IPS-NIHi11 (cell line): ENCODE measurements at regions not wholly inside any gene's neighbourhood (a gene's known extent, or its start where the extent isn't known, plus 50 kb on each side); places are given as distances from the start of the nearest gene placed in this dataset.

Experiments used
- DNase-seq: peaks from one replicate; pipeline ENCODE4 v3.0.0; 2012; ENCODE audit warnings: mixed read lengths, low spot score

DNA sequence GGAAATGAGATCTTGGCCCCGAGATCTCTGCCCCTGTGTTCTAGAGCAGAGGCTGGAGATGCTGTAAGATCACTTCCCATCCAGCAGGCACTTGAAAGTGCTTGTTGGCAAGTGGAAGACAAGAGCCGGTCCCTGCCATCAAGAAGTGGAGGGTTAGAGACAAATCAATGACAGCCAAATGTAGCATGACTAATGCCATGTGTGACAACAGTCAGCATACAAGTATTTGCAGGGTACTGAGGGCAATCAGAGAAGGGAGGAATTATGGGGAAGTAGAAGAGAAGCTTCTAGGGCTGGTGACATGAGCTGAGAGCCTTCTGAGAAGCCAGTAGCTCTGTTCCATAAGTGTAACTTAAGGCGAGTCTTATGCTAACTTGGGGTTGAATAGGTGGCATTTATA lies 58.6 kb downstream of the TMEM17 start:
- DNase-seq = no peak

DNA sequence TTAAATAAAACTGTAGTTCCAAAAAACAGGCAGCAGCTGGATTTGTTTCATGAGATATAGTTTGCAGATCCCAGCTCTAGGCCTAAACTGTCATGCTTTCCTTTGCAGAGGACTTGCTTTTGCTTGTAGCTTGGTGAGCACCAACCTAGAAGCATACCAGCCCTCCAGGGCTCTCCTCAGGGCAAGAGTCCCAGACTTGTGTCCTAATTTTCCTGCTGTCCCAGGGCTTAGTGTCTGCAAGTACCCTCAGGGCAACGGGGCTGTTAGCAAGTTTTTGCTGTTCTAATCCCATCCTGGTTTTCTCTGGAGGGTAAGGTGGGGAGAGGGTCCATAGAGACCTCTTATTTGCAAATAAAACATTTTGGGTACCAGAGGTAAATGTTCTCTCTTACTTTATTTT lies 59.5 kb downstream of the TMEM17 start:
- no peak for DNase-seq

DNA sequence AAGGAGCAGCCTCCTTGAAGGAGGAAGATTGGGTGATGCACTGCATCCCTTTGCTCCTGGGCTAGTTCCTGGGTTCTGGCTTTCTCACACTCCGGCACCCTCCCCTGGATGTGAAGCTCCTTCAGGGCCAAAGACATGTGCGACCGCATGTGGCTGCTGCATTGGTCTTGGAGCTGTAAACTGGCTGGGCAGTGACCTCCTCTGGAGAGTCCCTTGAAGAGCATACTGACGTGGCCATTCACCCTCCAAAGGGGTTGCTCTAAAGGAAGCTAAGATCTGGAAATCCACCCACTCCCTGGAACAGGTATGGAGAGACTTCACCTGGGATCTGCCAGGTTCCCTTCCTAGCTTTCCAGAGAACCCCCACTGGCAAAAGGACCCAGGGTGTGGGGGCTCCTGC lies 62.1 kb downstream of the TMEM17 start:
- peak; percentile 37 for DNase-seq

DNA sequence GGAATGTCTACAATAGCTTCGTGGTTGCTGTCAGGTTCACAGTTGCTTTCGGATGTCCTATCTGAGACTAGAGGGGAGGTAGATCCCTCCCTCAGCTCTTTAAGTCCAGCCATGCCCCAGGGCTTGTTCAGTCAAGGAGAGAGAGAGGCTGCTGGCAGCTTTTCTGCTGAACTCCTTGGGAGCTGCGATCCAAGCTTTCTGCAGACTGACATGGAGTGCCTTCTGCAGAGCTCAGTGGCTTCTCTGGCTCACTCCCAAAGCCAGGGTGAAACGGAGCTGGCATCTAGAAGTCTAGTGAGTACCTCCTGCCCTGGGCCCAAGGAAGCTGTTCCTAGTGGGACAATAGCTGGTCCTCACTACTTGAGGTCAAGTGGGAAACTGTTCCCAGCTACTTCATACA lies 62.5 kb downstream of the TMEM17 start:
- DNase-seq = no peak

DNA sequence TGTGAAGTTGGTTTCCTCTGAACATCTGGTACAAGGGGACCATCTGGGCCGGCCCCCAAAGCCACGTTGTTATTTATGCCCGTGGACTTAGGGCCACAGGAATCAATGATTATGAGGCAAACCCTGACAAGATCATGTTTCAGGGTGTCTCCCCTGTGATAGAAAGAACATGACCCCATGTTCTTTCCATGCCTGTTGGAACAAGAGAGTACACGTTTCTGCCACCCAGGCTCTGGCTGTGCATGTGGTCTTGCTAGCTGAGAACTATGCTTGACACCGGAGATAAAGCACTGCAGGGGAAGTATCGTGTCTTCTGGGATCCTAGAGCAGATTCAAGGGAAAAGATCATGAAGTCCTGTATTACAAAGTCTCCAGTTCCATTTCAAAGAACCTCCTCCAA lies 64.2 kb downstream of the TMEM17 start:
- DNase-seq = no peak

DNA sequence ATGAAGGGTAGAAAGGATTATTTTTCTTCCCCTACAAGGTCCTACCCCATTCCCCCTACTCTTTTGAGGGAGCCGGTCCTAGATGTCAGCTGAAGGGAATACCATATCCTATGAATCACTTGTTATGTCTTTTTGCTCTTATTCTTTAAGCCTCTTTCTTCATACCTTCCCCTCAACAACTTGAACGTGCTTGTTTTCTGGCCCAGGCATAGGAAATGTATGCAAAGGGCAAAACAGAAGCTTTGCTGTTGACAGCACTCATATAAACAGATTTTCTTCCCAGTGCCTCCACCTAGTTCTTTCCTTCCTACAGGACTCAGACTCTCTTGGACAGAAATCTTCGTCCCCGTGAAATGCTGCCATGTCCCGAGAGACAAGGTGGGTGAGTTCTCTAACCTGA lies 64.6 kb downstream of the TMEM17 start:
- DNase-seq = no peak

DNA sequence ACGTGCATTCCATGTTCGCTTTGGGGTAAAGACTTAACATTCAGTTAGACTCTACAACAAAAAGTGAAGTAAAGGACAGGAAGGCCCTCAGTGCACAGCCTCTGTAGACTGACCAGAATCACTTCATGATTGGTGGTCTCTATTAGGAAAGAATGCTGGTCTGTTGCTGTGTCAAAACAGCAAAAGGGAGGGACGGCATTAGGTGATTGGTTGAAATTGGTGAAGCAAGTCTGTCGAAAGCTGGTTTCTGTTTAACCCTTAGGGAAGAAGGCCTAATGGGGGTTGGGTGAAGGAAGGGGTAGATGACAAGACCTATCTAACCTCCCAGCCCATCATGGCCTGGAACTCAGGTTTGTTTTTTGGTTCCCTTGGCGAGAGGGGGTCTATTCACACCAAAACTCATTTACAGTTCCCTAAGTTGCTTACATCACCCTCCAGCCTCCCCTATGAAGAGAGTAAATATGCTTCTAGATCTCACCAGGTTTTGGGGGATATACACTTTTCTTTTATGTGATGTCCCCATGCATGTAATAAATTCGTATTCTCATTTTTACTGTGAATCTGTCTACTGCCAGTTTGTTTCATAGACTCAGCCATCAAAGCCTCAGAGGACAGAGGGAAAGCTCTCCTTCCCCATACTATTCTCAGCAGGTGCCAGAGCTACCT lies 65.6 kb downstream of the TMEM17 start:
- no peak for DNase-seq

DNA sequence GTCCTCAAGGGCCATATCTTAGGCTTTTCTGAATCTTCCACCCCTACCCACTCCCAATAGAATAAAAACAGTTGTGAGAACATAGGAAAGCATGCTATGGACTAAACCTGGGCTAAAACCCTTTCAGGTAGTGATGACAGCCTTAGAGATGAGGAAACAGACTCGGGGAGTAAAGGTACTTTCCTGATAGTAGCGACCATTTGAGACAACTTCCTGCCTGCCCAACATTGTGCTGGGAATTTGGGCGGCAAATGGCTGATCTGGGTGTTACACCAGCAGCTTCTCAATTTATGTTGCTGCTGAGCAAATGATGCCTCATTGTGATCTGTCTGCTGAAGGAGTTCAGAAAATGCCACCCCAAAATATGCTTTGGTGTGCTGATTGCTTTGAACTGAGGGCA lies 66.6 kb downstream of the TMEM17 start:
- no peak for DNase-seq

DNA sequence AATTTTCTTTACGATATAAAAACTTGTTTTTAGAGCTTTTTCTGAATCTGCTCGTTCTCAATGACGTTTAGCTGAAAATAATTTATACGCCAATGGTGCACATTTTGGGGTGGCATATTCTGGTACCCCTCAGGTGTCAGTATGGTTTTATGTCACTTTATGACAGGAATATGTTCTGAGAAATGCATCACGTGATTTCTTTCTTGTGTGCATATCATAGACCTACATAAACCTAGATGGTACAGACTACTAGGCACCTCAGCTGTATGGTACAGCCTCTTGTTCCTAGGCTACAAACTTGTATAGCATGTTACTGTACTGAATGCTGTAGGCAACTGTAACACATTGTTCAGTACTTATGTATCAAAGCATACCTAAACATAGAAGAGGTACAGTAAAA lies 68.2 kb downstream of the TMEM17 start:
- DNase-seq = no peak

DNA sequence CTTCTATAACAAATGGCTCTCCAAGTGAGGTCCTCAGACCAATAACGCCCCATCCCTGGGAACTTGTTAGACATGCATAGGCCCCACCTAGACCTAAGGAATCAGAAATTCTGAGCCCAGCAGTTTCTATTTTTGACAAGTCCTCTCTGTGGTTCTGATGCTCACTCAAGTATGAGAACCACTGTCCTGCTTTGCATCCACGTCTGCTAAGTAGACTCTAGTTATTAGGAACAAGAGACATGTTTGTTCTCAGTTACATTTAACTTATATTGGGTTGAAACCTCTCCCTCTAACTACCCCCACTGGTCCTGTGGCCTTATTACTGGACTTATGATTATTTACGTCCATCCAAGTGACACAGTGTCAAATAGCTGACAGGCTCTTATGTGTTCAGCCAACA lies 70.3 kb downstream of the TMEM17 start:
- DNase-seq = no peak

DNA sequence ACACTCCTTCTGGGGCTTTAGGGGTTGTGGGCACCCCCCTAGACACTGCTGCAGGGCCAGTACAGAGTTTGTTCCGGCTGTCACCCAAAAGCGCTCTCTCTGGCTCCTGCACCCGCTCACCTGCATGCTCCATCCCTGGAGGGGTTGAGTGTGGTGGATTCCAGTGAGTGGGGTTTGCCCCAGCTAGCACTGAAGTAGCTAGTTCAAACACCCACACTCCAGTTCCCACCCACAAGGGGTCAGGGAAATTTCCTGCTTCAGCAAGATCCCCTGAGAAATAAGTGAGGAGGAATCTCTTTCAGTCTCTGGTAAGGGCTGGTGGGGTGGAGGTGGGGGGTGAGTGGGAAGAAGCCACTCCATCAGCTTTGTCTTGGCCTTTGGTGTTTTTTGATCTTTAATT lies 73.6 kb downstream of the TMEM17 start:
- DNase-seq = no peak

DNA sequence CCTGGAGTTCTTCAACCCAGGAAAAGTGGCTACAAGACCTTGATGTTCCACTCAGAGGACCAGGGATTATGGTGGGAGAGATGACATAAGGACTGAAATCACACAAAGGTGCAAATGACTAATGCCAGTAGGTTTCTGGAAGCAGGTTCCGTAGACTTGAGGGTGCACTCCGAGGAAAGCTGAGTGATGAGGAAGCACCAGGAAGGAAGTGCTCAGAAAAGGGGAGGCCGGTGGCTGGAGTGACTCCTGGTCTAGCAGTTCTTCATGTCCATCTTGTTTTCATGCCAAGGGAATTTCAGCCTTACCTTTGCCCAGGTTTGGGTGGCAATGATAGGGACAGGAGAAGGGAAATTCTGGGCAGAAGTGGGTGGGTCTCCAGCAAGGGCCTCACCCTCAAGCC lies 74.5 kb downstream of the TMEM17 start:
- DNase-seq = no peak

DNA sequence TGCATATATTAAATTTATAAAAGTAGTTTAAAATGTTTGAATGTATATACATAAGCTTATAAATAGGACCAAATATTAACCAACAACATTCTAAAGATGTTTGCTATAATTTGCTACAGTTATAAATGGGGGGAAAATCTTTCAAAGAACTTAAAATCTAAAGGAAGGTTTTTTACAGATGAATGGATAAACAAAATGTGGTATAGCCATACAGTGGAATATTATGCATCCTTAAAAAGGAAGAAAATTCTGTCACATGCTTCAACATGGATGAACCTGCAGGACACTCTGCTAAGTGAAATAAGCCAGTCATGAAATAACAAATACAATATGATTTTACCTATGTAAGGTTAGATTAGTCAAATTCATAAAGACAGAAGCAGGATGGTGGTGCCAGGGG lies 75.8 kb downstream of the TMEM17 start:
- DNase-seq = no peak

DNA sequence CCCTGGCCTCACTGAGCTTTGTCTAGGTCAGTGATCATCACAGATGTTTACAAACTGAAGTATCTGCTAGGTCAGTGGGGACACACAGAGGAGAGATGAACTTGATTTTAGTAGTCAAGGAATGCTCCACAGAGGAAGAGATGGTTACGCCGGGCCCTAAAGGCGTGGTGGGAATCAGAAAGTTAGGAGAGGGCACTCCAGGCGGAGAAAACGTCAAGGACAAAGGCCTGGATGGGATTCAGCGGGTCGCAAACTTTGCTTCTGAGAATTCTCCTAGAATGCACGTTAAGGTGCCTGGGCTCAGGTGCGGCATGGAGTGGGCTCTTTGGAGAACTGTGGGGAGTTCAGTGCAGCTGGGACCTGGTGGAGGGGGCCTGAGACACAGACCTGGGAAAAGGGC lies 78.8 kb downstream of the TMEM17 start:
- no peak for DNase-seq

DNA sequence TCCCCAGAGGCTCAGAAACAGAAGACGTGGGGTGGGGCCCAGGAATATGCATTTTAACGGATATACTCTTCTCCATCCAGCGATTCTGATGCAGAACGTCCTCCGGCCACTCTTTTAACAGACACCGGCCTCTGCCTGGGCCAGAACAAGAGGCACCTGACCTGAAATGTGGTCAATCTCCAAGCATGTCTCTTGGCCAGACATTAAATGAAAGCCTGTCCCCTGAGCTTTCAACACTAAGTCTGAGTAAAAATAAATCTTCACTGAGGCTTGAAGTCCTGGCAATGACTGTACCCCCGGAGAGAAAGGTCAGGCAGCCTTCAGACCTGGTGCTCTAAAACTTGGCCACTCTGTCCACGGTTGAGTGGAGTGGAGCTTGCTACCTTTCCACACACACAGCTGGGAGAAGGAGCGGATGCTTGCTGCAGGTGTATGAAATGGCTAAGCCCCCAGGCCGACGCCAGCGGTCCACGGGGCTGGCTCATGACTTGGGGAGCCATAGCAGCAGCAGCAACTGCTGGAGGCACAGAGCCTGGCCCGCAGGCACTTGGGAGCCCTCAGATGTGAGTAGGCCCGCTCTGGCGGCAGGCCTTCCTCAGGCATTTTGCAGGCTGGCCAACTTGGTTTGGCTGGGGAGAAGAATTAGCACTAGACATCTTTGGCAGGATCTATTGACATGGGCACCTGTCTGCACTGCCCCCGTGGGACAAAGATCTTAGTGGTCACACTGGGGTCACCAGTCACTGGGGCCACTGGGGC lies 79.7 kb downstream of the TMEM17 start:
- DNase-seq = no peak

DNA sequence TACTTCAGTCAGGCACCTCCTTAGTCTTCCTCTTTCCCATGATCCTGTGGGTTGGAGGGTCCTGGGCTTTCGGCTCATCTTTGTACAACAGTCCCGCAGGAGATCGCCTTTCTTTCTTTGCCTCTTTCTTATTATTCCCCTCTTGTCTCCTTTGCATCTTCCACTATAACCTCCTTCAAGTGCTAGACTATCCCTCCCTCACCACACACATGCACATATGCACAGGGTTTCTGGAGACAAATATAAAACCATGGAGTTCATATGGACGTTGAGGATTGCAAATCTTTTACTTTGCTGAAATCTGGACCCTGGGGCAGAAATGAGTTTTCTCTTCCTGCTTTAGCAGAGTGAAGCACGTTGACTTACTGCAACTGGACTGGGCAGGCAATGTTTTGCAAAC lies 80.3 kb downstream of the TMEM17 start:
- no peak for DNase-seq

DNA sequence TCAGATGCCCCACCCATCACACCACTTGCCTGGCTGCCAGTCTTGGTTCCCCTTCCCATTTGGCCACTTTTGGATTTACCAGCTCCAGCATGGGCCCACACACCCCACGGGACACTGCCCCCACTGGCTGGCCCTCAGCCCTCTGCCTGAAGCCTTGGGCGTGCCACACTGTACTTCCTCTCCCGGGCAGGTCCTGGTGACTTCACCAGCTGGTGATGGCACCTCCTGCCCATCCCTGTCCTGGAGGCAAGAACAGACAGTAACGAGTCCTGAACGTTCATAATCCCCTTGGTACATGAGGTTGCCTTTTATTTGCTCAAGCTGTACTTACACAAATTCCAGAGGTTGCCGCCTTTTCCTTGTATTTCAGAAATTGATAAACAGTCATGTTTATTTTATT lies 81.1 kb downstream of the TMEM17 start:
- DNase-seq = no peak

DNA sequence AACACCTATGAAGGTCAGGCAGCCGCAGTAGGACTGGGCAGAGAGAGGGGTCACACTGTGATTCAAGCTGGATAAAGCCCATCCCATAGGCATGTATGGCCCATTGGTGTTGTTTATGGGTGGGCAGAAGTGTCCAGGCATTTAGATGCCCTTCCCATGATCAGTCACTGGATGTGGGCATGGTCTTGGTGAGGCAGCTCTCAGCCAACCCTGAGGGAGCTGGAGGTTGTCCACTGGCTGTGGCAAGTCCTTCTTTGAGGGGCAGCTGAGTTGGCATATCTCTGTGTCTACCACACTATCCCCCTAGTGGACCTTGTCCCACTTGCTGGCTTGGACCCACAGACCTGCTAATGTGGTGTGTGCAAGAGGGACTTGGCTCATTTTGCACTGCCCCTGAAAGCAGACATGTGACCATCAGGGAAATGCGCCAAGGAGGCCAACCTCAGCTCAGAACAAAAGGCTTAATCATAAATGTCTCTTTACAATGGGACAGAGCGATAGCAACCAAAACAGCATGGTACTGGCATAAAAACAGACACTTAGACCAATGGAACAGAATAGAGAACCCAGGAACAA lies 82.0 kb downstream of the TMEM17 start:
- no peak for DNase-seq

DNA sequence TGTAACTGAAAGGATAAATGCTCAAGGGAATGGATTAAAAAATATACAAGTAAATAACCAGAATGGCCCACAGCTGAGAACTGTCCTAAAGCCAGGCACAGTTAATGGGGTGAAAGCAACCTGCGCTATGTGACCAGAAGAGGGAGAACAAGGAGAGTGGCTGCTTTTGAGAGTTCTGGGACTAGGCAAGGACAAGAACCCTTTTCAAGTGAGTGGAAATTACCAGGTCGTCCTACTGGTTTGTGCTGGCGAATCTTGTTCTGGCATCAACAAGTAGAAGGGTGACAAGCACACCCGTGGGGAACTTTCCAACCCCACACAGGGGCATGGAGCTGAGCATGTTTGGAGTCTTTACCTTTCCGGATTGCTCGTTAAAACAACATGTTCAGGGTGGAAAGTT lies 82.8 kb downstream of the TMEM17 start:
- DNase-seq = peak; percentile 45

DNA sequence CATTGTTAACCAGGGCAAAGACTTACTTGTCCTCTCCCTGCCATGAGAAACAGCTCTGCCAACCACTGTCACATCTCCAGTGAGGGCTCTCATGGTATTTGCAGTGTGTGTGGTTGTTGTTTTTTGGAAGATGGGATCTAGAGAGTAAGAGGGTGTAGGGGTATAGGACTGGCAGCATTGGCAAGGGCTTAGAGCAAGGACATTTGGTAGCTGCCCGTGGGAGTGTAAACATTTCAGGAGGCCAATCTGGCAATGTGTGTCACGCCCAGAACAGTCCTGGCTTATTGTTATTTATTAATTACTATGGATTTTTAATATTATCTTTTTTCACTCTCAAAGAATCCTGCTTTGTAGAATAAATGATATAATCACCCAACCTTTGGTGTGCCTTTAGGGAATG lies 90.5 kb downstream of the TMEM17 start:
- no peak for DNase-seq

DNA sequence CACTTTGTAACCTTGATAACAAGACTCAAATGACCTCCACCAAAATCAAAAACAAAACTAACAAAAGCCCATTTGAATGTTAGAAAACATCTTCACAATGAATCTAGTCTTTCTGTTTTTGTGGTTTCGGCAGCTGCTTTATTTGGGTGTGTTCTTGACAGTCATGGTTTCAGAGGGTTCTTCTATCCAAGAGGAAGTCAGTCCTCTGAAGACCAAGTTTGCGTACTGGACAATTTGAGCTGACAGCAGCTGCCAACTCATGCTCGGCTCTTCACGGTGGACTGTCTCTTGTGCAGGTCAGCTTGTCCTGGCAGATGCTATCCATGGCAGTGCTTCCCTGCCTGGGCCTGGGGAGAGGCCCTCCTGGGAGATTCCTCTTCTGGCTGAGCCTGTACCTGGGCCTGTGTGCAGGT lies 91.0 kb downstream of the TMEM17 start:
- DNase-seq = no peak

DNA sequence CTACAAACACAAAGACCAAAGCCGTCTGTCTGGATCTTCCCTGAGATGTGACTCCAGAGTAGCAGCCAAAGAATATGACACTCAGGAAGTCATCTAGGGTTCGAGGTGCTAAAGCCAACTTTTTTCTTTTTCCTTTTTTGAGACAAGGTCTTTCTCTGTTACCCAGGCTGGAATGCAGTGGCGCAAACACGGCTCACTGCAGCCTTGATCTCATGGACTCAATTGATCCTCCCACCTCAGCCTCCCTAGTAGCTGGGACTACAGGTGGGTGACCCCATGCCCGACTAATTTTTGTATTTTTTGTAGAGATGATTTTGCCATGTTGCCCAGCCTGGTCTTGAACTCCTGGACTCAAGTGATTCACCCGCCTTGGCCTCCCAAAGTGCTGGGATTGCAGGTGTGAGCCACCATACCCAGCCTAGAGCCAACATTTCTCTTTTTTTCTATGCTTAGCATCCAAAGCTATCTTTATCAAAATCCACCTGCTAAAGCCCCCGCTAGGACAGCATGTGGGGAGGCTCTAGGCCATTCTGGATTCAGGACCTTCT lies 92.8 kb downstream of the TMEM17 start:
- no peak for DNase-seq

DNA sequence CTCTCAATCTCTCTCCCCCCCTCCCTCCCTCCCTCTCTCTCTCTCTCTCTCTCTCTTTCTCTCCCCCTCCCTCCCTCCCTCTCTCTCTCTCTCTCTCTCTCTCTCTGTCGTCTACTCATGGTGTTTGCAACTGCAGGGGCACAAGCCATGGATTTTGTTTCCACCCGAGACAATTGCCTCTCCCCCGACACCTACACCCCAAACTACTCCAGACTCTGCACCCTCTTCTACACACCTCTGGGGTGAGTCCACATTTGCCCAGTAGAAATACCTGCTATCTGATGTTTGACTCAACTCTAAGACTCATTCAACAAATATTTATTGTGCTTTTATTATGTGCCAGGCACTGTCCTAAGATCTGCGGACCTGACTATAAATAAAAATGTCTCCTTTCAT lies 93.7 kb downstream of the TMEM17 start:
- DNase-seq = no peak
